OCI-LY1 (cell line): ENCODE measurements at regions not wholly inside any gene's neighbourhood (a gene's known extent, or its start where the extent isn't known, plus 50 kb on each side); places are given as distances from the start of the nearest gene placed in this dataset.
A peak's percentile ranks its signal among the peaks of the same experiment; 100 is the strongest.
"Not testable (repeated sequence)": the region's sequence is repeated elsewhere in the genome, so short reads cannot be mapped to it uniquely, and the experiment has no call there.

Source experiments
- H2AFZ ChIP-seq: fragments of 200-600 bp; sonication (generic), shearing (Covaris generic); 2 replicates; pipeline ENCODE4 v1.6.0; 2014; ENCODE audit warnings: antibody characterized with exemption, mild to moderate bottlenecking, low read length
- H3F3A ChIP-seq: fragments of 200-600 bp; sonication (generic), shearing (Covaris generic); 2 replicates; pipeline ENCODE4 v1.6.0; 2014; ENCODE audit warnings: mild to moderate bottlenecking, antibody characterized with exemption, low read length, moderate library complexity; ENCODE audit not compliant: insufficient read depth
- H3K27ac ChIP-seq: fragments of 200-600 bp; sonication (generic); 2 replicates; pipeline ENCODE4 v1.5.1; 2014; ENCODE audit warnings: low read length, mixed run types, mild to moderate bottlenecking, low read depth; ENCODE audit not compliant: poor library complexity, severe bottlenecking
- H3K27me3 ChIP-seq: fragments of 200-600 bp; sonication (generic); 2 replicates; pipeline ENCODE4 v1.6.0; 2014; ENCODE audit warnings: antibody characterized with exemption, mild to moderate bottlenecking, low read length, moderate library complexity; ENCODE audit not compliant: insufficient read depth
- H3K36me3 ChIP-seq: fragments of 200-600 bp; sonication (generic); 2 replicates; pipeline ENCODE4 v1.6.1; 2014; ENCODE audit warnings: mild to moderate bottlenecking, antibody characterized with exemption, low read length, moderate library complexity, mixed read lengths; ENCODE audit not compliant: insufficient read depth
- H3K4me1 ChIP-seq: fragments of 200-600 bp; sonication (generic); 2 replicates; pipeline ENCODE4 v1.5.1; 2014; ENCODE audit warnings: mild to moderate bottlenecking, low read length, moderate library complexity; ENCODE audit not compliant: insufficient read depth, severe bottlenecking
- H3K4me2 ChIP-seq: fragments of 200-600 bp; sonication (generic), shearing (Covaris generic); 2 replicates; pipeline ENCODE4 v1.6.1; 2014; ENCODE audit warnings: low read length
- H3K4me3 ChIP-seq: fragments of 200-600 bp; sonication (generic); 2 replicates; pipeline ENCODE4 v1.5.1; 2014; ENCODE audit warnings: low read length, low read depth, mild to moderate bottlenecking, mixed read lengths; ENCODE audit not compliant: poor library complexity, severe bottlenecking
- H3K79me2 ChIP-seq: fragments of 200-600 bp; shearing (Covaris generic); 2 replicates; pipeline ENCODE4 v1.6.1; 2016; ENCODE audit warnings: mixed run types, low read length, mixed read lengths; ENCODE audit not compliant: insufficient read depth
- H3K9ac ChIP-seq: fragments of 200-600 bp; sonication (generic), shearing (Covaris generic); 2 replicates; pipeline ENCODE4 v1.6.1; 2014; ENCODE audit warnings: mild to moderate bottlenecking, low read length, mixed read lengths
- H3K9me2 ChIP-seq: fragments of 200-600 bp; sonication (generic), shearing (Covaris generic); 2 replicates; pipeline ENCODE4 v1.6.1; 2014; ENCODE audit warnings: low read depth, mild to moderate bottlenecking, low read length, mixed read lengths
- H3K9me3 ChIP-seq: fragments of 200-600 bp; shearing (Covaris generic); 2 replicates; pipeline ENCODE4 v1.6.1; 2014; ENCODE audit warnings: low read length, mixed read lengths
- H4K20me1 ChIP-seq: fragments of 200-600 bp; sonication (generic), shearing (Covaris generic); 2 replicates; pipeline ENCODE4 v1.6.0; 2016; ENCODE audit warnings: mild to moderate bottlenecking, low read length; ENCODE audit not compliant: insufficient read depth
- CTCF ChIP-seq: fragments of 200-600 bp; sonication (generic), shearing (Covaris generic); IDR thresholded peaks from 2 replicates; pipeline ENCODE4 v1.5.1; 2017; ENCODE audit warnings: mild to moderate bottlenecking, antibody characterized with exemption, low read length, moderate library complexity, mixed read lengths
- EZH2 ChIP-seq: fragments of 200-600 bp; sonication (generic), shearing (Covaris generic); IDR thresholded peaks from 2 replicates; pipeline ENCODE4 v1.8.0; 2017; ENCODE audit warnings: borderline replicate concordance, mixed run types, mild to moderate bottlenecking, antibody characterized with exemption, low read length, moderate library complexity, mixed read lengths

GRCh38 chr12:89870413-89871184 lies 162.0 kb upstream of the ATP2B1 start:
- Histone ChIP-seq H3F3A (no peaks in the 10 kb centered on the region), H3K9me2 (no peaks in the 10 kb centered on the region), H3K4me3 (no peak overlapping the region)

GRCh38 chr12:89867611-89868010 lies 159.0 kb upstream of the ATP2B1 start:
- not testable (repeated sequence) for H3K9ac ChIP-seq, H3K9me2 ChIP-seq, H3K36me3 ChIP-seq, H3K79me2 ChIP-seq, H3F3A ChIP-seq, H3K4me3 ChIP-seq, H3K27ac ChIP-seq, H2AFZ ChIP-seq, H4K20me1 ChIP-seq, H3K4me2 ChIP-seq, H3K27me3 ChIP-seq
- Histone ChIP-seq H3K9me3 (peaks cover 14% of the 10 kb centered on the region), H3K4me1 (peaks cover 22% of the 10 kb centered on the region)

More at GRCh38 chr12:89870413-89871184, 162.0 kb upstream of the ATP2B1 start:
- Histone ChIP-seq H3K9ac (no peak overlapping the region), H3K4me2 (no peak overlapping the region), H3K79me2 (no peaks in the 10 kb centered on the region), H3K9me3 (peaks cover 11% of the 10 kb centered on the region), H3K27ac (no peak overlapping the region), H2AFZ (no peak overlapping the region), H3K36me3 (no peaks in the 10 kb centered on the region), H3K27me3 (no peaks in the 10 kb centered on the region), H3K4me1 (peaks cover 28% of the 10 kb centered on the region), H4K20me1 (no peaks in the 10 kb centered on the region)
- TF ChIP-seq CTCF: no peak
- no peak for TF ChIP-seq EZH2

GRCh38 chr12:89864411-89864810 lies 155.8 kb upstream of the ATP2B1 start:
- H3K9me2 ChIP-seq: no peaks in the 10 kb centered on the region
- 0 out of 2 replicates have a peak overlapping the region, but pooled peaks have one; percentile 4 for H2AFZ ChIP-seq
- H3K4me2 ChIP-seq: no peak overlapping the region
- H3K79me2 ChIP-seq: no peaks in the 10 kb centered on the region
- no peaks in the 10 kb centered on the region for H3F3A ChIP-seq
- H3K4me3 ChIP-seq: no peak overlapping the region
- TF ChIP-seq CTCF: no peak
- no peak for TF ChIP-seq EZH2
- no peaks in the 10 kb centered on the region for H3K36me3 ChIP-seq
- H3K9ac ChIP-seq: no peak overlapping the region; the same call in 1 of the 2 replicates
- H3K4me1 ChIP-seq: peaks cover 54% of the 10 kb centered on the region
- no peaks in the 10 kb centered on the region for H4K20me1 ChIP-seq
- peak overlapping the region; percentile 95 for H3K27ac ChIP-seq
- 0 out of 2 replicates have a peak, but pooled peaks cover 2% of the 10 kb centered on the region for H3K9me3 ChIP-seq
- H3K27me3 ChIP-seq: no peaks in the 10 kb centered on the region

- no peak for TF ChIP-seq EZH2
- no peak for TF ChIP-seq CTCF
- H3K4me3 ChIP-seq: peak overlapping the region; percentile 42
These were observed 155.3 kb upstream of the ATP2B1 start for GRCh38 chr12:89863968-89864367.

More at GRCh38 chr12:89863968-89864367, 155.3 kb upstream of the ATP2B1 start:
- Histone ChIP-seq H3K9me3 (0 out of 2 replicates have a peak, but pooled peaks cover 2% of the 10 kb centered on the region), H3K4me1 (peaks cover 59% of the 10 kb centered on the region), H3K9ac (peak overlapping the region; percentile 71), H3K36me3 (no peaks in the 10 kb centered on the region), H3K9me2 (no peaks in the 10 kb centered on the region), H3K27me3 (no peaks in the 10 kb centered on the region), H3F3A (no peaks in the 10 kb centered on the region), H4K20me1 (no peaks in the 10 kb centered on the region), H3K27ac (peak overlapping the region; percentile 95), H3K79me2 (no peaks in the 10 kb centered on the region), H2AFZ (0 out of 2 replicates have a peak overlapping the region, but pooled peaks have one; percentile 54), H3K4me2 (peak overlapping the region; percentile 69)
